Activated CD8-positive, alpha-beta memory T cell treated with anti-CD3 and anti-CD28 coated beads, Interleukin-2, amount 50 U/mL, for 48 hours (primary cell): ENCODE measurements at regions not wholly inside any gene's neighbourhood (a gene's known extent, or its start where the extent isn't known, plus 50 kb on each side); places are given as distances from the start of the nearest gene placed in this dataset.
A peak's percentile ranks its signal among the peaks of the same experiment; 100 is the strongest.

ENCODE experiments used
- DNase-seq: peaks from one replicate; pipeline ENCODE4 v3.0.0-alpha.2; 2020

DNA sequence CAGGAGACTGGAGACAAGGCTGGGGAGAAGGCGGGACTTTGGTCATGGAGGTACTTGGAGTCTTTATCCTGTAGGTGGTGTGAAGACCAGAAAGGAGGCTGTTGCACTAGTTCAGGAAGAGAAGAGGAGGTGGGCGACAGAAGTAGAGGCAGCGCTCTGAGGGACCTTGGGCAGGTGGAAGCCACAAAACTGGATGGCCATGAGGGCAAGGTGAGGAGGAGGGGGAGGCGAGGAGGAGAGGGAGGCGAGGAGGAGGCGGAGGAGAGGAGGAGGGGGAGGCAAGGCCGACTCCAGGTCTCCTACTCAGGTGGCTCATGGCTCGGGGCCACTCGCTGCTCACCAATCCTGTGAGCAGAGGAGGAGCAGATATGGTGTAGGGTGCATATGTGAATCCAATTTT lies 125.6 kb downstream of the RPLP1 start:
- no peak for DNase-seq

- no peak for DNase-seq
Measured at GRCh38 chr15:69578787-69579583, 126.4 kb downstream of the RPLP1 start.

DNA sequence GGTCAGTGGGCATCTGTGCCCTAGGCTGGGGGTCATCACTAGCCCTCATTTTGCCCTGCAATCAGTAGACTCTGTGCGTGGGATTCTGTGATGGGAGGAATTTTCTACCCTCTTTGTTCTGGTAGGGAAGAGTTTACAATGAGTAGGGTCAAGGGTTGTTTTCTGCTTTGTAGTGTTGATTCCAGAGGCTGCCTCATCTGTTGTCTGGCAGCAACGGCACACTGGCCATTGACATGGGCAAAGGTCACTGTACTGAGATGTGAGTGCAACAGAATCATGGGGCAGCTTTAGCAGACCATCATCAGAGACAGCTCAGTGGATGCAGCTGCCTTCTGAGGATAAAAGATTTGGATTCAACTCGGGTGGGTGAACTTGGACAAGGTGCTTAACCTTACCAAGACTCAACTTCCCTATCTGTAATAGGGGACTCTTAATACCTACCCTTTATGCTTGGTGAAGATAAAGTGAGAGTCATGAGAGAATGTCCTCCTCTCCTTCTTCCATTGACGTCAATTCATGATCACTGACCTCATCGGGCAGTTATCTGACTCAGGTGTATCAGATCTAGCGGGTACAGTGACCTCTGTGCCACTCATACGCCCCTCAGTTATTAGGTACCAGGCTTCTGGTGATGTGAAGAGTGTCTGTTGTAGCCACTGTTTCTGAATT lies 127.5 kb downstream of the RPLP1 start:
- DNase-seq = no peak

GRCh38 chr15:69583626-69584025 lies 131.0 kb downstream of the RPLP1 start:
- no peak for DNase-seq

GRCh38 chr15:69585937-69586336 lies 133.3 kb downstream of the RPLP1 start:
- DNase-seq = no peak

GRCh38 chr15:69586721-69587120 lies 134.1 kb downstream of the RPLP1 start:
- no peak for DNase-seq

DNA sequence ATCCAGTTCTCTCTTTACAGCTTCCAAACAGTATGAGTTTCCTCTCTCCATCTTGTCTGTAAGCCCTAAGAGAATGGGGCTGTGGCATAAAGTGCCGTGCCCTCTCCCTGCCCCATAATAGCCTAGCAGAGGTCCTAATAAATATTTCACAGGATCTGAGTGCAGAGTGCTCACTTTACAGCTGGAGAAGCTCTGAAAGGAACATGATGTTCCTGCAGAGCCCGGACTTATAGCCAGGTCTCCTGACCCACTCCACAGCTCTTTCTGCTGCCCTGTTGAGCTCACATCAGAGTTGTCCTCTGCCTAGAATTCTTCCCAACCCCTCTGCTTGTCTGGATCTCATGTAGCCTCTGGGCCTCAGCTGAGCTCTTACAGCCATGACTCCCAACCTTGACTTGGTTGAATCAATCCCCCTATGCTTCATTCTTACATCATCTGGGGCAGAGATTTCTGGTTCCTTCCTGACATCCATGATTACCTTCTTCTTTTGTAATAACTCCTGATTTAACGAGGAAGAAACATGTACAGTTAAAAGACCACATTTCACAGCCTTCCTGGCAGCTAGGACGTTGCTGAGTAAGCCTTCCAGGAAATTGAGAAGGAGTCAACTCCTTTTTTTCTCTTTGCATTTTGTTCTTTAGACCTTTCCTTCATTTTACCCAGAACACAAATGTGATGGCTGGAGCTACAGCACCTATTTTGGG lies 135.3 kb downstream of the RPLP1 start:
- DNase-seq = no peak

DNA sequence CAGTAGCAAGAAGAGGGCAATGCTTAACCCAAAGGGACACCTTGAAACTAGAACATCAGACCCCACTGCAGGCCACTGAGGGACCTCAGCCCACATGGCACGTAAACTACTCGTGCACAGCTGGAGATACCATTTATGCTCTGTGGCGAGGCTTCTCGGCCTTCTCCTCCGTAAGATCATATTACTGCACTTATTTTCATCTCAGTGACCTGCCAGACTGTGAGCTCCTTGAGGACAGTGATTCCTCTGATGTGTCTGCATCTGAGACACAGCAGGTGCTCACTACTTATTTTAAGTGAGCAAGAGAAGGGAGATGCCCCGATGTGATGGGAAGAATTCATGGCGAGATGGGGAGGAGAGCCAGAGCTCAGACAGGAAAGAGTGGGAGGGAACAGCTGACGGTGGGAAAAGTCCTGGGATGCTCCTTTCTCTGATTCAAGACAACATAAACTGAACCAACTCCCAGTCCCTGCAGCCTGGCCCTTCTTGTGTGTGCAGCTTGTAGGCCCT lies 137.6 kb downstream of the RPLP1 start:
- no peak for DNase-seq

- DNase-seq = no peak
Measured at GRCh38 chr15:69590932-69591524, 138.4 kb downstream of the RPLP1 start.

- no peak for DNase-seq
Measured at GRCh38 chr15:69591905-69592508, 139.4 kb downstream of the RPLP1 start.

- DNase-seq = no peak
Measured at GRCh38 chr15:69592954-69593353, 140.3 kb downstream of the RPLP1 start.

- DNase-seq = no peak
Measured at GRCh38 chr15:69593488-69593887, 140.9 kb downstream of the RPLP1 start.

GRCh38 chr15:69593981-69594966 lies 141.7 kb downstream of the RPLP1 start:
- no peak for DNase-seq

DNA sequence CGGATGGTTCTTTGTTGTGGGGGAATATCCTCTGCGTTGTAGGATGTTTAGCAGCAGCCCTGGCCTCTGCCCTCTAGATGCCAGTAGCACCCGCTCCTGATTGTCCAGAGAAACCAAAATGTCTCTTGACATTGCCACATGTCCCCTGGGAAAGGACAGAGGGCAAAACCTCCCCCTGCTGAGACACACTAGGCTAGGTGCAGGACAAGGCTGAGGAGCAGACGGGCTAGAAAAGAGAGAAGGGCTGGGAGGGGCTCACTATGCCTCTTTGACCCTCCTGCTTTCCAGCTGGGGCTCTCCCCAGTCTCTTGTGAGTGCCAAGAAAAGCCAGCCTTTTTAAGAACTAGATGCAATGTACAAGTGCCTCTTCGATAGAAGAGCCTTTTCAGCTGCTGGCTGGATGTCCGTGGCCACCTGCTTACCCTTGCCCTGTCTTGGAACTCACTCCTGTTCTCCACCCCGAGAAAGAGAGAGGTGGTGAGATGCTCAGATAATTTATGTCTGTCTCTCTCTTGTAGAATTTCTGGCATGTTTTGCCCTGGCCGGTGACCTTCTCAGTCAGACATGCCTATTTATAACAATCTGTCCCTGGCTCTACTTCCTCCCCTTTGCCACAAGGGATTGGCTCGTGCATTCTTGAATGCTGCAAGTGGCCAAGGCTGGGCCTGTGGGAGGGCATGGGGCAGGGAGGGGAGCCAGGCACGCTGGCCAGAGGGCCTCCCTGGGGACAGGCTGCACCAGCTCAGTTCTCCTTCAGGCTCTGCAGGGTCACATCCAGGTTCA lies 142.6 kb downstream of the RPLP1 start:
- peak; percentile 48 for DNase-seq

- no peak for DNase-seq
Measured at GRCh38 chr15:69597061-69597592, 144.5 kb downstream of the RPLP1 start.

DNA sequence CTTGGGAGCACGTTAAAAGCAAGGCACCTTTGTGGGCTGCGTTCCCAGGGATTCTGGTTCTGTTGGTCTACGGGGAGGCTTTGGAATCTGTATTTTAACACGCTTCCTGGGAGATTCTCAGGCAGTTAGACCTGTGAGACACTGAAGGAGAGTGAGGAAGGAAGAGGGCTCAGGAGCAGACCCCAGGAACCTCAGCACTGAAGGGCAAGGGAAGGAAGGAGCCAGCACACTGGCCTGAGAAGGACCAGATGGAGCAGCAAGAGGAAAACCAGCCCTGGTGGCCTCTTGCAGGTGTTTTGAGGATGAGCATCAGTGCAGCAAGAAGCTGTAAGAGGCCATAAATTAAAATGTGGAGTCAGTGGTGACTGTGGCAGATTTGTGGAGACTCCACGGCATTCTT lies 146.7 kb downstream of the RPLP1 start:
- DNase-seq = no peak

- DNase-seq = no peak
Measured at GRCh38 chr15:69600556-69601085, 148.0 kb downstream of the RPLP1 start.

- DNase-seq = no peak
Measured at GRCh38 chr15:69601711-69602504, 149.3 kb downstream of the RPLP1 start.

DNA sequence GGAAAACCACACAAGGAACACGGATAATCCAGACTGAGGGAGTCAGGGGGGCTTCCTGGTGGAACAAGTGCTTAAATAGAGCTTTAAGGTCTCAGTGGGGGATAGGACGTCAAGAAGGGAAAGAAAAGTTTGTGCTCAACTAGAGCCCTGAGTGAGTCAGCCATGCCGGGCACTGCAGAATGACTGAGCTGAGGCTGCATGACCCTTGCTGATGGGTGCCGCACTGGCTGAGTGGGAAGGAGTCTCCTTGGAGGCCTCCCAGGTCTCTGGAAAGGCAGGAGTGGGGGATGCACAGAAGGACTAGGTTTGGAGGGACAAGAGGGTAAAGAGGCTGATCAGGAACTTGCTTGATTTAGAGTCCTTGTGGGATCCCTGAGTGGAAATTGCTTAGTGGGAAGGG lies 150.3 kb downstream of the RPLP1 start:
- no peak for DNase-seq
